Neural cell (in vitro differentiated cells): ENCODE measurements at regions not wholly inside any gene's neighbourhood (a gene's known extent, or its start where the extent isn't known, plus 50 kb on each side); places are given as distances from the start of the nearest gene placed in this dataset.
A peak's percentile ranks its signal among the peaks of the same experiment; 100 is the strongest.

Experiments
- H2AFZ ChIP-seq: fragments of 200-600, 300-800 bp; sonication (generic), shearing (Covaris generic); 2 replicates; pipeline ENCODE4 v1.6.0; 2014; ENCODE audit warnings: low read depth, mild to moderate bottlenecking, antibody characterized with exemption, low read length, moderate library complexity
- H3F3A ChIP-seq: fragments of 200-600 bp; shearing (Covaris generic); 2 replicates; pipeline ENCODE4 v1.6.1; 2016; ENCODE audit warnings: mild to moderate bottlenecking, moderate library complexity, mixed read lengths, antibody characterized with exemption, low read length; ENCODE audit not compliant: insufficient read depth, poor library complexity, severe bottlenecking
- H3K27ac ChIP-seq: fragments of 200-600, 300-800 bp; sonication (generic), shearing (Covaris generic); 2 replicates; pipeline ENCODE4 v1.5.1; 2014; ENCODE audit warnings: mild to moderate bottlenecking, low read length, moderate library complexity
- H3K27me3 ChIP-seq: fragments of 300-800, 200-600 bp; sonication (generic), shearing (Covaris generic); 2 replicates; pipeline ENCODE4 v1.6.0; 2014; ENCODE audit warnings: mild to moderate bottlenecking, low read depth, low read length, moderate library complexity; ENCODE audit not compliant: insufficient read depth
- H3K36me3 ChIP-seq: fragments of 300-800, 200-600 bp; sonication (generic), shearing (Covaris generic); 2 replicates; pipeline ENCODE4 v1.5.1; 2014; ENCODE audit warnings: mild to moderate bottlenecking, antibody characterized with exemption, low read length, moderate library complexity; ENCODE audit not compliant: insufficient read depth
- H3K4me2 ChIP-seq: fragments of 300-800, 200-600 bp; sonication (generic), shearing (Covaris generic); 2 replicates; pipeline ENCODE4 v1.6.0; 2014; ENCODE audit warnings: mild to moderate bottlenecking, low read length
- H3K4me3 ChIP-seq: fragments of 300-800, 200-600 bp; sonication (generic), shearing (Covaris generic); 2 replicates; pipeline ENCODE4 v1.5.1; 2014; ENCODE audit warnings: mild to moderate bottlenecking, low read length, moderate library complexity
- H3K79me2 ChIP-seq: fragments of 200-600 bp; shearing (Covaris generic); replicated peaks from 2 replicates; pipeline ENCODE4 v1.6.0; 2014; ENCODE audit warnings: mild to moderate bottlenecking, low read length, moderate library complexity; ENCODE audit not compliant: insufficient read depth
- H3K9ac ChIP-seq: fragments of 300-800, 200-600 bp; sonication (generic), shearing (Covaris generic); 2 replicates; pipeline ENCODE4 v1.6.1; 2016; ENCODE audit warnings: mild to moderate bottlenecking, low read length, mixed read lengths
- H3K9me2 ChIP-seq: fragments of 200-600 bp; shearing (Covaris generic); 2 replicates; pipeline ENCODE4 v1.6.1; 2016; ENCODE audit warnings: mild to moderate bottlenecking, low read length, mixed read lengths; ENCODE audit not compliant: insufficient read depth
- H3K9me3 ChIP-seq: fragments of 200-600, 300-800 bp; sonication (generic), shearing (Covaris generic); 2 replicates; pipeline ENCODE4 v1.6.1; 2016; ENCODE audit warnings: mild to moderate bottlenecking, mixed run types, low read length, moderate library complexity, mixed read lengths
- H4K20me1 ChIP-seq: fragments of 200-600 bp; shearing (Covaris generic); 2 replicates; pipeline ENCODE4 v1.6.1; 2016; ENCODE audit warnings: mild to moderate bottlenecking, mixed run types; ENCODE audit not compliant: insufficient read depth
- EP300 ChIP-seq: fragments of 450-650 bp; conservative IDR thresholded peaks from 2 replicates; pipeline ENCODE4 v1.6.1; 2014; ENCODE audit warnings: antibody characterized with exemption, mild to moderate bottlenecking, moderate library complexity; ENCODE audit not compliant: poor library complexity, severe bottlenecking
- EZH2 ChIP-seq: fragments of 200-600, 300-800 bp; shearing (Covaris generic), sonication (generic); IDR thresholded peaks from 2 replicates; pipeline ENCODE4 v1.6.1; 2014; ENCODE audit warnings: antibody characterized with exemption, low read length, borderline replicate concordance, mild to moderate bottlenecking; ENCODE audit not compliant: insufficient read depth, poor library complexity, severe bottlenecking
- MXI1 ChIP-seq: fragments of 450-650 bp; conservative IDR thresholded peaks from 2 replicates; pipeline ENCODE4 v1.6.1; 2014; ENCODE audit warnings: antibody characterized with exemption, mild to moderate bottlenecking; ENCODE audit not compliant: poor library complexity, severe bottlenecking
- POLR2AphosphoS5 ChIP-seq: IDR thresholded peaks from 2 replicates; pipeline ENCODE4 v1.6.1; 2012
- RAD21 ChIP-seq: fragments of 450-650 bp; conservative IDR thresholded peaks from 2 replicates; pipeline ENCODE4 v1.6.1; 2014; ENCODE audit warnings: antibody characterized with exemption, mild to moderate bottlenecking, moderate library complexity
- SMC3 ChIP-seq: fragments of 450-650 bp; conservative IDR thresholded peaks from 2 replicates; pipeline ENCODE4 v1.6.1; 2014; ENCODE audit warnings: antibody characterized with exemption, mild to moderate bottlenecking, moderate library complexity; ENCODE audit not compliant: poor library complexity
- TAF1 ChIP-seq: IDR thresholded peaks from 2 replicates; pipeline ENCODE4 v1.6.1; 2012; ENCODE audit warnings: low read depth
- TF ChIP-seq, protein P1 (sequence below): fragments of 450-650 bp; IDR thresholded peaks from 2 replicates; pipeline ENCODE4 v1.5.1; 2014; ENCODE audit warnings: antibody characterized with exemption, mild to moderate bottlenecking, moderate library complexity; ENCODE audit not compliant: poor library complexity, severe bottlenecking
- TF ChIP-seq, protein P2 (sequence below): IDR thresholded peaks from 2 replicates; pipeline ENCODE4 v1.6.1; 2012; ENCODE audit warnings: borderline replicate concordance

DNA sequence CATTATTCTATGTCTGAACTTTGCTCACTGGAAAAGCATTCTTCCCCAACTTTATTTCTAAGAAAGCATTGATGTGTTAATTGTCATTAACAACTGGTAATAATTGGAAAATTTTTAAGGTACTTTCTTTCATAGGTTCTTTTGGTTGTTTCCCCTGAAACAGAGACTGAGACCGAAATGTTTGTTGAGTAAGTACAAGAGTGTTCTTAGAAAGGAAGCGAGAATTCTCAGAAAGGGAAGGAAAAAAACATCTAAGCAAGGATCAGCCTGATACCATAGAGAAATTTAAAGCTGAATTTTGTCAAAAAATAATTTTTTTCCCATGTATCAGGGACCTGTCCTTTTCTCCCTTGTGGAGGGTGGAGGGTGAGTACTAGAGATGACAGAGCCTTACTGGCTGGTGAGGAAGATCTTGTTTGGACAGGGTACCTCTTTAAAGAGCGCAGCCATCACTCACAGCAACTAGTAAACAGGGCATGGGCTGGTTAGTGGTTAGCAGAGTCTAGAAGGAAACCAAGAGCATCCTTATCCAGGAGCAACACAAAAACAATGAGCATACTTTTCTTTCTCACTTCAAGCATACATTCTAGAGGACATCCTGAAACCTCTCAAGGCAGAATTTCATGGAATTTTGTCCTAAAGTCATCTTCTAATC is 898.5 kb downstream of the DNAH5 start:
- TF ChIP-seq, protein P1, sequence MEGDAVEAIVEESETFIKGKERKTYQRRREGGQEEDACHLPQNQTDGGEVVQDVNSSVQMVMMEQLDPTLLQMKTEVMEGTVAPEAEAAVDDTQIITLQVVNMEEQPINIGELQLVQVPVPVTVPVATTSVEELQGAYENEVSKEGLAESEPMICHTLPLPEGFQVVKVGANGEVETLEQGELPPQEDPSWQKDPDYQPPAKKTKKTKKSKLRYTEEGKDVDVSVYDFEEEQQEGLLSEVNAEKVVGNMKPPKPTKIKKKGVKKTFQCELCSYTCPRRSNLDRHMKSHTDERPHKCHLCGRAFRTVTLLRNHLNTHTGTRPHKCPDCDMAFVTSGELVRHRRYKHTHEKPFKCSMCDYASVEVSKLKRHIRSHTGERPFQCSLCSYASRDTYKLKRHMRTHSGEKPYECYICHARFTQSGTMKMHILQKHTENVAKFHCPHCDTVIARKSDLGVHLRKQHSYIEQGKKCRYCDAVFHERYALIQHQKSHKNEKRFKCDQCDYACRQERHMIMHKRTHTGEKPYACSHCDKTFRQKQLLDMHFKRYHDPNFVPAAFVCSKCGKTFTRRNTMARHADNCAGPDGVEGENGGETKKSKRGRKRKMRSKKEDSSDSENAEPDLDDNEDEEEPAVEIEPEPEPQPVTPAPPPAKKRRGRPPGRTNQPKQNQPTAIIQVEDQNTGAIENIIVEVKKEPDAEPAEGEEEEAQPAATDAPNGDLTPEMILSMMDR: no peak
- TF ChIP-seq SMC3: no peak
- TF ChIP-seq RAD21: no peak
- no peak for TF ChIP-seq MXI1
- no peak for TF ChIP-seq EP300
- no peak overlapping the region for H3K9ac ChIP-seq
- H3K4me2 ChIP-seq: no peak overlapping the region
- H3K4me3 ChIP-seq: no peak overlapping the region
- no peaks in the 10 kb centered on the region for H3K79me2 ChIP-seq
- no peaks in the 10 kb centered on the region for H3K36me3 ChIP-seq
- no peaks in the 10 kb centered on the region for H3K9me3 ChIP-seq
- no peaks in the 10 kb centered on the region for H3F3A ChIP-seq
- H3K27me3 ChIP-seq: no peaks in the 10 kb centered on the region
- no peak overlapping the region for H3K27ac ChIP-seq
- H4K20me1 ChIP-seq: no peaks in the 10 kb centered on the region
- H2AFZ ChIP-seq: no peak overlapping the region
- no peaks in the 10 kb centered on the region for H3K9me2 ChIP-seq

DNA sequence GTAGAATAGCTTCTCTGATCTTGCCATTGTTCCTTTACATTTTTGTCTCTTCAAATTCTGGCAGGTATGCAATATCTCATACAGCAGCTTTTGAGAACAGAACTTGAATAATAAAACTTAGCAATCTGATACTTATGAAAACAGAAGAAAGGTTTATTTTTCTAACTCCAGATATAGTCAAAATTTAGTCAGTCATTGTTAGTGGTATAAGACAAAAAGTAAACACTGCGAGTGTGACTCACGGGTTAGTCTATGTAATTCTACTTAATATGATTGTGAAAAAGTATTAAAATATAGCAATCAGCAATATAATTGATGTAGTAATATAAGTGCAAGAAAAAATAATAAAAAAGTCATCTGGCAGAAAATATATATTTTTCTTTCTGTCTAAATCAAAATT is 910.4 kb downstream of the DNAH5 start:
- no peak overlapping the region for H3K4me3 ChIP-seq
- H2AFZ ChIP-seq: no peak overlapping the region
- H3K9me3 ChIP-seq: no peaks in the 10 kb centered on the region
- no peaks in the 10 kb centered on the region for H4K20me1 ChIP-seq
- H3K27me3 ChIP-seq: no peaks in the 10 kb centered on the region
- no peak overlapping the region for H3K4me2 ChIP-seq
- TF ChIP-seq SMC3: no peak
- TF ChIP-seq, protein P2, sequence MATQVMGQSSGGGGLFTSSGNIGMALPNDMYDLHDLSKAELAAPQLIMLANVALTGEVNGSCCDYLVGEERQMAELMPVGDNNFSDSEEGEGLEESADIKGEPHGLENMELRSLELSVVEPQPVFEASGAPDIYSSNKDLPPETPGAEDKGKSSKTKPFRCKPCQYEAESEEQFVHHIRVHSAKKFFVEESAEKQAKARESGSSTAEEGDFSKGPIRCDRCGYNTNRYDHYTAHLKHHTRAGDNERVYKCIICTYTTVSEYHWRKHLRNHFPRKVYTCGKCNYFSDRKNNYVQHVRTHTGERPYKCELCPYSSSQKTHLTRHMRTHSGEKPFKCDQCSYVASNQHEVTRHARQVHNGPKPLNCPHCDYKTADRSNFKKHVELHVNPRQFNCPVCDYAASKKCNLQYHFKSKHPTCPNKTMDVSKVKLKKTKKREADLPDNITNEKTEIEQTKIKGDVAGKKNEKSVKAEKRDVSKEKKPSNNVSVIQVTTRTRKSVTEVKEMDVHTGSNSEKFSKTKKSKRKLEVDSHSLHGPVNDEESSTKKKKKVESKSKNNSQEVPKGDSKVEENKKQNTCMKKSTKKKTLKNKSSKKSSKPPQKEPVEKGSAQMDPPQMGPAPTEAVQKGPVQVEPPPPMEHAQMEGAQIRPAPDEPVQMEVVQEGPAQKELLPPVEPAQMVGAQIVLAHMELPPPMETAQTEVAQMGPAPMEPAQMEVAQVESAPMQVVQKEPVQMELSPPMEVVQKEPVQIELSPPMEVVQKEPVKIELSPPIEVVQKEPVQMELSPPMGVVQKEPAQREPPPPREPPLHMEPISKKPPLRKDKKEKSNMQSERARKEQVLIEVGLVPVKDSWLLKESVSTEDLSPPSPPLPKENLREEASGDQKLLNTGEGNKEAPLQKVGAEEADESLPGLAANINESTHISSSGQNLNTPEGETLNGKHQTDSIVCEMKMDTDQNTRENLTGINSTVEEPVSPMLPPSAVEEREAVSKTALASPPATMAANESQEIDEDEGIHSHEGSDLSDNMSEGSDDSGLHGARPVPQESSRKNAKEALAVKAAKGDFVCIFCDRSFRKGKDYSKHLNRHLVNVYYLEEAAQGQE: no peak
- TF ChIP-seq MXI1: no peak
- no peak for TF ChIP-seq POLR2AphosphoS5
- TF ChIP-seq EZH2: no peak
- TF ChIP-seq, protein P1: no peak
- no peak for TF ChIP-seq TAF1
- no peak for TF ChIP-seq RAD21
- TF ChIP-seq EP300: no peak
- H3K36me3 ChIP-seq: no peaks in the 10 kb centered on the region
- no peaks in the 10 kb centered on the region for H3K9me2 ChIP-seq
- no peak overlapping the region for H3K9ac ChIP-seq
- H3K79me2 ChIP-seq: no peaks in the 10 kb centered on the region
- peak overlapping the region; percentile 10 for H3K27ac ChIP-seq
- H3F3A ChIP-seq: no peaks in the 10 kb centered on the region
